Activated naive CD4-positive, alpha-beta T cell treated with anti-CD3 and anti-CD28 coated beads for 36 hours (primary cell): ENCODE measurements at regions not wholly inside any gene's neighbourhood (a gene's known extent, or its start where the extent isn't known, plus 50 kb on each side); places are given as distances from the start of the nearest gene placed in this dataset.

ENCODE experiments used
- CTCF ChIA-PET: fragments of 350-600 bp; sonication (Branson Sonifier 250); formaldehyde crosslinking; loops from one replicate; lab custom pipeline; 2021; ENCODE audit warnings: antibody characterized with exemption; lab: Charles Lee
- DNase-seq: peaks from one replicate; pipeline ENCODE4 v3.0.0-alpha.2; 2020
- H3K27ac Mint-ChIP-seq: one replicate; pipeline ENCODE4 v1.8.0; 2021; ENCODE audit warnings: mild to moderate bottlenecking, mixed read lengths
- H3K27me3 Mint-ChIP-seq: one replicate; pipeline ENCODE4 v1.8.0; 2021; ENCODE audit warnings: low read depth, mixed read lengths
- H3K36me3 Mint-ChIP-seq: one replicate; pipeline ENCODE4 v1.8.0; 2021; ENCODE audit warnings: low read depth, mixed read lengths
- H3K4me1 Mint-ChIP-seq: one replicate; pipeline ENCODE4 v1.8.0; 2021; ENCODE audit warnings: low read depth, mixed read lengths
- H3K4me3 Mint-ChIP-seq: one replicate; pipeline ENCODE4 v1.8.0; 2021; ENCODE audit warnings: mild to moderate bottlenecking, moderate library complexity, mixed read lengths
- H3K9me3 Mint-ChIP-seq: one replicate; pipeline ENCODE4 v1.8.0; 2021; ENCODE audit warnings: mixed read lengths
- intact Hi-C: fragments of 100-400 bp; cut with micrococcal nuclease; formaldehyde crosslinking; loops from one replicate; pipeline ENCODE4 v1.15.1; 2023

DNA sequence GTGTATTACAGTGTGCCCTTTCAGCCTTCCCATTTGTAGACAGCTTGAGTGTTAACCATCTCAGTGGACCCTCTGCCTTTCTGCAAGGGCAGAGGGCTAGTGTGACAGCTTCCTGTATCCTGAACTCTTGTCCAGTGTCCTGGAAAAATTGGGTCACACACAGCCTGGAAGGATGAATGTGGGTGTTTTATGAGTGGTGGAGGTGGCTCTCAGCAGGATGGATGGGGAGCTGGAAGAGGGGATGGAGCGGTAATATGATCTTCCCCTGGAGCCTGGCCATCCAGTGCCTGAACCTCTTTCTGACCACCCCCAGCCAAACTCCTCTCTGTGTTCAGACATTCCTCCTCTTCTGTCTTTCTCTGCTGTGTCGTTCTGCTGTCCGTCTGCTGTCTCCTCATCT is 113.0 kb downstream of the KIF4B start:
- no peak overlapping the region for H3K4me3 Mint-ChIP-seq
- intact Hi-C loops = no loop called here
- DNase-seq = no peak
- peaks cover 12% of the 10 kb centered on the region for H3K27me3 Mint-ChIP-seq
- no peaks in the 10 kb centered on the region for H3K4me1 Mint-ChIP-seq
- CTCF ChIA-PET = no interaction called here
- no peaks in the 10 kb centered on the region for H3K36me3 Mint-ChIP-seq
- H3K9me3 Mint-ChIP-seq = no peaks in the 10 kb centered on the region
- no peak overlapping the region for H3K27ac Mint-ChIP-seq

DNA sequence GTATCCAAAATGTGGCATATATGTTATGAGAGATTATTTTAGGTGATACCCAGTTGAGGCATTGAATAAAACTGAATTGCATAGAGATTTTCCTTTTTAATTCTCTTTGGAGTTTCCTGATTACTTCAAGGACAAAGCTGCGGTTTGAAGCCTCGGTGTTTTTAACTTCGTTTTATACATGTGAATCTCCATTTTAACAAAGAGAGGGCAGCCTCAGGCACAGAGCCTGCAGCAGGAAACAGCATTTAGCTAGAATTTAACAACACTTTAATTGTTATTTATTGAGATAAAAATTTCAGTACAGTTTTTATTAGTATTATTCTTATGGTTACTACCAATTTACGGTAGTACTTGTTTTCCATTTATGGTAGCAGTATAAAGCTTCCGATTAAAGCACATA is 114.0 kb downstream of the KIF4B start:
- Mint-ChIP-seq H3K4me1 (no peaks in the 10 kb centered on the region), H3K27me3 (peaks cover 12% of the 10 kb centered on the region), H3K9me3 (no peaks in the 10 kb centered on the region), H3K27ac (no peak overlapping the region), H3K36me3 (no peaks in the 10 kb centered on the region), H3K4me3 (no peak overlapping the region)
- intact Hi-C loops = no loop called here
- CTCF ChIA-PET = no interaction called here
- no peak for DNase-seq

DNA sequence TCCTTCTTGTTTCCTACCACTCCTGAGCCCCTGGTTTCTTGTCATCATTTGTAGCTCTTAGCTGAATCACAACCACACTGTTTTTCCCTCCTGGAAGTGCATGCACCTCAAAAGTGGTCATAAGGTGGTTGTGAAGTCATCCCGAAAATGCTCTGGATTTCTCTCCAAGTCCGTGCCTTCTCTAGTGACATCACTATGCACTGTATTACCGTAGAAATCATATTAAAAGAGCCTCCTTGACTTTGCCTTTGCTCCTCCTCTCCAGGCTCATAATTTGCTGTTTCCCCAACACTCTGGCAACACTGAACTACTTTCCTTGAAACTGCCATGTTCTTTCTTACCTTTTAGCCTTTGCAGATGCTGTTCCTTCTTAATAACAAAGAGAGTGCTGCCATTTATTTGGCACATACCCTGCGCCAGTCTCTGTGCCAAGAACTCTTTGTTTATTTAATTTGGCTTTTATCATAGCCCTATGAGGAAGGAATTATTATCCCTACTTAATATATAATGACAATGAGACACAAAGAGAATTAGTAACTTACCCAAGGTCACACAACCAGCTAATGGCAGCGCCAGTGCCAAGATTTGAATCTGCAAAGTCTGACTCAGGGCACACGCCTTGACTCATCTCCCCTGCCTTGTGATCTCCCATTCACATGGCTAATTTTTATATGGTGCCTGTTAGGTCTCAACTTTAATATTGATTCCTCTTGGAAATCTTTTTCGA is 115.4 kb downstream of the KIF4B start:
- H3K9me3 Mint-ChIP-seq = no peaks in the 10 kb centered on the region
- intact Hi-C loops = no loop called here
- CTCF ChIA-PET = no interaction called here
- H3K27me3 Mint-ChIP-seq = peaks cover 12% of the 10 kb centered on the region
- DNase-seq = no peak
- H3K27ac Mint-ChIP-seq = no peak overlapping the region
- no peaks in the 10 kb centered on the region for H3K36me3 Mint-ChIP-seq
- no peak overlapping the region for H3K4me3 Mint-ChIP-seq
- H3K4me1 Mint-ChIP-seq = no peaks in the 10 kb centered on the region

DNA sequence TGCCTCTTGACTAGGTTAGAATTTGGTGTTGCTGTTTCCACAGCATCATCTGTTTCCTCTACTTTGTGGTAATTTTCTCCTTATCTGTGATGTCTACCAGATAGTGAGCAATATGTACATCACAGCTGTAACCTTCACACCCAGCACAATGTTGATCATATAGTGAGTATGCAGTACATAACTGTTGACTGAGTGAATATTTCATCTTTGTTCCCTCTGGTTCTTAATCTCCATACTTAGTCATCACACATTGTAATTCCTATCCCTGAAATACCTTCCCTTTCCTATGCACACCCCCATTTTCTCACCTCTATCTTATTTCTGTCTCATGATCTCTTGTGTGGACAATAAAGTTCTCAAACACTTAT is 115.9 kb downstream of the KIF4B start:
- Mint-ChIP-seq H3K4me1 (no peaks in the 10 kb centered on the region), H3K4me3 (no peak overlapping the region), H3K27me3 (peaks cover 12% of the 10 kb centered on the region), H3K27ac (no peak overlapping the region), H3K9me3 (no peaks in the 10 kb centered on the region), H3K36me3 (no peaks in the 10 kb centered on the region)
- CTCF ChIA-PET = no interaction called here
- no peak for DNase-seq
- intact Hi-C loops = no loop called here

DNA sequence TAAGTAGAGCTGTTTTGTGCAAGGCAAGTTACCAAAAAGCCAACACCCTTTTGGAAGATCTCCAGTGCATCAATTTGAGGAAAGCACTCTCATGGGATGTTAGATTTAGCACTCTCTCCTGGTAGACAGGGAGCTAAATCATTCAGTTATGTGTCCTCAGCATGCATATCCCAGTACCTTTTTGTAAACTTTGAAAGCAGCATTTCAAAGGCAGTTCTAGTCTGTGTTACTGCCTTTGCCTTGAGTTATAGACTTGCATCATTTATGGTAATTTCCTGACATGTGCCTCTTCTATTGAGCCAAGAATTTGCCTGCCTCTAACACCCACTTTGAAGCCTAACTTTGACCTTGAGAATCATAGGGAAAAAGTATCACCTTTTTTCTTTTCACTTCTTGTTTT is 120.6 kb downstream of the KIF4B start:
- Mint-ChIP-seq H3K27me3 (peaks cover 13% of the 10 kb centered on the region), H3K4me1 (no peaks in the 10 kb centered on the region), H3K4me3 (no peak overlapping the region), H3K27ac (no peak overlapping the region), H3K36me3 (no peaks in the 10 kb centered on the region), H3K9me3 (no peaks in the 10 kb centered on the region)
- no peak for DNase-seq
- CTCF ChIA-PET = no interaction called here
- intact Hi-C loops = no loop called here

DNA sequence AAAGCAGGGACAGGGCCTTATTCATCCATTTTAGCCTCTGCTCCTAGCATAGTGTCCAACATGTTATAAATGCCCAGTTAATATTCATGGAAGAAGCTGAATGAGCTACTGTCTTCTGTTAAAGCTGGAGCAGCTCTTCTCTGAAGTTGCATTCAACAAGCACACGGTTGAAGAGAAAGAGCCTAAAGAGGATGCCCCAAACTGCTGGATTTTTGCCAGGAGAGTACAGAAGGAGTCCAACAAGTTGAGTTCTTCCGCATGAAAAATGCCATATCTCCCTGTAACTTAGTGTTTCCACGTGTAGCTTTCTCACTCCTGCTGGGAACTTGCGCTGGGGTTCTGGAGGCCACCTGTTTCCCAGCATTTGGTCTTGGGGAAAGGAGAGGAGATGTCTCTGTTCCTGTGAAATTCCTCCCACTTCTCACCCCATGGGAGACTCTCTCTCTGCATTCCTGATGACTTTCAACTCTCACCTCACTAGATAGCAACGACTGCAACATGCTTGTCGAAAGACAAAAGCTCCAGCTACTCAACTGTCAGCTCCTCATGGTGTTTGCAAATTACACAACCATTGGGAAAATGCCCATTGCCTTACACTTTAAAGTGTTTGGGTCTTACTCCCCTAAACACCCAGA is 122.8 kb downstream of the KIF4B start:
- intact Hi-C loops = no loop called here
- Mint-ChIP-seq H3K27me3 (peaks cover 18% of the 10 kb centered on the region), H3K27ac (no peak overlapping the region), H3K4me1 (peaks cover 2% of the 10 kb centered on the region), H3K4me3 (no peak overlapping the region), H3K36me3 (no peaks in the 10 kb centered on the region), H3K9me3 (no peaks in the 10 kb centered on the region)
- DNase-seq = no peak
- CTCF ChIA-PET = no interaction called here

DNA sequence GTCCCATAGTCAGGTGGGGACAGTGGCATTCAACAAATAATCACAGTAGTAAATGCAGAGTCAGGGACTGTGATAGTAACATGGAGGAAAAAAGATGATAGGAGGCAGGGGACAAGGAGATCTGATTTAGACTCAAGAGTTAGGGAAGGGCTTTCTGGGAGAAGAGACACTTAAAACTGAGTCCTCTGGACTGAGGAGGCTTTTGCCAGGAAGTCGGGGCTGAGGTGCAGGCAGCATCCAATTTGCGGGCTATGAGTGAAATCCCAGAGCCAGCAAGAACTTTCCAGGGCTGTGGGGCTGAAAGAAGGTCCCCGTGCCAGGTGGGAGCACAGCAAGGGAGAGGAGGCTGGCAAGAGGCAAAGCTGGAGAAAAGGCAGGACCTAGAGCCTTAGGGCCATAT is 124.1 kb downstream of the KIF4B start:
- Mint-ChIP-seq H3K27me3 (peaks cover 18% of the 10 kb centered on the region), H3K4me1 (peaks cover 2% of the 10 kb centered on the region), H3K4me3 (no peak overlapping the region), H3K27ac (no peak overlapping the region), H3K36me3 (no peaks in the 10 kb centered on the region), H3K9me3 (no peaks in the 10 kb centered on the region)
- intact Hi-C loops = loop anchor here (2.0 kb wide), 2 partner anchors 123 to 1995 kb away; no protein-coding TSS in a partner anchor
- no peak for DNase-seq
- CTCF ChIA-PET = no interaction called here

DNA sequence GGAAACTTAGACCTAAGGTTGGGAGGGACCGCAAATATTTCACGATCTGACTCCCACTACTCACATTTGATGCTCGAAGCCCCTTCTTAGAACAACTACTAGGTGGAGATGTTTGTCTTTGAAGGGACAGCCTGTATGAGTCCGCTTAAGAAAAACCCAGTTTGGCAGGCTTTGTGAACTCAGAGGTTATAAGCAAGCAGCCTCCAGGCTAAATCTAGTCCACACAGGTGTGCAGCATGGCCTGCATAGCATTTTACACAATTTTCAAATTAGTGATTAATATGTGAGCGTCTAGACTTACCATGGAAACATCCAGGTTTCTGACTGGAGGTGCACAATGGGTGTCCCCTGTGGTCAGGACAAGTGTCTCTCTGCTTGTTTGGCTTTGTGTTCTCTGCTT is 127.1 kb downstream of the KIF4B start:
- H3K27ac Mint-ChIP-seq = no peak overlapping the region
- intact Hi-C loops = no loop called here
- H3K4me1 Mint-ChIP-seq = peaks cover 2% of the 10 kb centered on the region
- CTCF ChIA-PET = interaction anchor here (1.2 kb wide), 1 partner anchor 13 kb away, joined by 4 read pairs; no protein-coding TSS in a partner anchor
- H3K36me3 Mint-ChIP-seq = no peaks in the 10 kb centered on the region
- no peaks in the 10 kb centered on the region for H3K9me3 Mint-ChIP-seq
- no peak for DNase-seq
- peaks cover 20% of the 10 kb centered on the region for H3K27me3 Mint-ChIP-seq
- H3K4me3 Mint-ChIP-seq = no peak overlapping the region

DNA sequence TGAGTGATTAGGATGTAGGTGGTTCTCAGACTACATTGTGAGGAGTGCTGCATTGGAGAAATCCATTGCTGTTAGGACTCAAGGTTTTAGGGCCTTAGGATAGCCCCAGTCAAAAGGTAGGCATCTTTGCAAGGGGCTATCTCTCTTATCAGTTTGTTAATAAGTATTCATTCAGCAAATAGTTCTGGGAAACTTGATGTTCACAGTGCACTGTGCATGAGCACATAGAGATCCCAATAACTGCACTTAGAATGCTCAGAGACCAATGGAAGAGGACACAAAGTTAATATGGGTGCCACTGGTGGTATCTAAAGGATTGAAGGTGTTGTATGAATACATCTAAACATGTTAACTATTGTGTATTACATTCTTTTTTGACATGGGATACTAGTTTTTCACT is 131.4 kb downstream of the KIF4B start:
- H3K4me1 Mint-ChIP-seq = no peaks in the 10 kb centered on the region
- no peaks in the 10 kb centered on the region for H3K9me3 Mint-ChIP-seq
- H3K36me3 Mint-ChIP-seq = no peaks in the 10 kb centered on the region
- intact Hi-C loops = no loop called here
- no peak overlapping the region for H3K27ac Mint-ChIP-seq
- DNase-seq = no peak
- CTCF ChIA-PET = no interaction called here
- no peak overlapping the region for H3K4me3 Mint-ChIP-seq
- H3K27me3 Mint-ChIP-seq = peaks cover 4% of the 10 kb centered on the region

DNA sequence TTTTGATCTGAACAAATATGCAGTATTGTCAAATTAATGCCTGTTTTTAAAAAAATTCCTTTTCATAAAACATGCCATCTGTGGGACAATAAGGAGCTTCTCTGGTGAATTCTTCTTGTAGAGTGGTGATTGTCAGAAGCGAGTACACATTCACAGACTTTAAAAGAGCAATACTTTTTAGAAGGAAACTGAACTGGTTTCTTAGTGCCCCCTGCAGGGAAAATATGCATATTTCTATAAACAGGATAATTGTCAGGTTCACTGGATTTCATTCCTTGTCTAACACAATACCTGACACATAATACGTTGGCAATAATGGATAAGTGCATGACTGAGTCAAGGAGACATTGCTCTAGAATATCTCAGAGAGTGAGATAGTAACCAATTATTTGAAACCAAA is 133.7 kb downstream of the KIF4B start:
- H3K4me3 Mint-ChIP-seq = no peak overlapping the region
- no peak overlapping the region for H3K27ac Mint-ChIP-seq
- intact Hi-C loops = loop anchor here (1.0 to 2.0 kb wide), 3 partner anchors 175 to 496 kb away; no protein-coding TSS in a partner anchor

DNA sequence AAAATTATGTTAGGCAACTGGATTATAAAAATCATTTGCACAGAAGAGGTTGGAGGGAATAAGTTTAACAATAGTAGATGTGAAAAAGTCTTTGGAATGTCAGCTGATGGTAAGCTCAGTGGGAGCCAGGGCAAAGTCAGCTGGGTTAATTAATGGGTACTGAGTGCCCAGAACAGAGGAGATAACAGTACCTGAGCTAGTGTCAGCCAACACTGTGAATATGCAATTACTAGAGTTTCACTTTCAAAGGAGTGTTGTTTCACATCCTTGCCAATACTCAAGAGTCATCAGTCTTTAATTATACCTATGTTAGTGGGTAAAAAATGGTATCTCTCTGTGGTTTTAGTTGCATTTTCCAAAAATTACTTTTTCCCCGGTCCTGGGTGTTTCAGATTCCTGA is 135.1 kb downstream of the KIF4B start:
- Mint-ChIP-seq H3K27me3 (peaks cover 4% of the 10 kb centered on the region), H3K4me1 (peaks cover 2% of the 10 kb centered on the region), H3K36me3 (no peaks in the 10 kb centered on the region), H3K4me3 (no peak overlapping the region), H3K9me3 (no peaks in the 10 kb centered on the region), H3K27ac (no peak overlapping the region)
- intact Hi-C loops = no loop called here
- DNase-seq = no peak
- CTCF ChIA-PET = interaction anchor here (0.8 kb wide), 1 partner anchor 212 kb away, joined by 3 read pairs; no protein-coding TSS in a partner anchor

More for the DNA sequence above, 133.7 kb downstream of the KIF4B start:
- Mint-ChIP-seq H3K36me3 (no peaks in the 10 kb centered on the region), H3K4me1 (peaks cover 2% of the 10 kb centered on the region), H3K27me3 (peaks cover 4% of the 10 kb centered on the region), H3K9me3 (no peaks in the 10 kb centered on the region)
- DNase-seq = no peak
- CTCF ChIA-PET = interaction anchor here (1.1 to 1.6 kb wide), 3 partner anchors 7 to 174 kb away, joined by 3 to 5 read pairs (median 4); no protein-coding TSS in a partner anchor

DNA sequence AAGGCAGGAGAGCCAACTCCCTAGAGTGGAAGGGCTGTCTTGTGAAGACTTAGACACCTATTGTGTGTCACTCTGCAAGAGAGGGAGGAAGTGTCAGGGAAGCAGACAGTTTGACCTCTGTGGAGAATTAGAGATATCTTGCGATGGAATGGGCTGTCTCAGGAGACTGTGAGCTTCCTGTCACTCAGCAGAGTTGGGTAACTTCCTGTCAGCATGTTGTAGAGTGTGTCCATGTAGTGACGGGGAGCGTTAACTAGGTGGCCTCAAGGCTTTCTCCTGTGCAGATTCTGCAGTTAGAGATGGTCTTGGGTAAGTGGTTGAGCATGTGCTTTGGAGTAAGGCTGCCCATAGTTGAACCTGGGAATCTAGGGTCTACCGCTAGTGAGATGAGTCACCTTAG is 136.5 kb downstream of the KIF4B start:
- Mint-ChIP-seq H3K27me3 (peaks cover 6% of the 10 kb centered on the region), H3K27ac (no peak overlapping the region), H3K4me3 (no peak overlapping the region), H3K9me3 (no peaks in the 10 kb centered on the region), H3K36me3 (no peaks in the 10 kb centered on the region), H3K4me1 (peaks cover 2% of the 10 kb centered on the region)
- intact Hi-C loops = no loop called here
- peak; percentile 7 for DNase-seq
- CTCF ChIA-PET = no interaction called here

DNA sequence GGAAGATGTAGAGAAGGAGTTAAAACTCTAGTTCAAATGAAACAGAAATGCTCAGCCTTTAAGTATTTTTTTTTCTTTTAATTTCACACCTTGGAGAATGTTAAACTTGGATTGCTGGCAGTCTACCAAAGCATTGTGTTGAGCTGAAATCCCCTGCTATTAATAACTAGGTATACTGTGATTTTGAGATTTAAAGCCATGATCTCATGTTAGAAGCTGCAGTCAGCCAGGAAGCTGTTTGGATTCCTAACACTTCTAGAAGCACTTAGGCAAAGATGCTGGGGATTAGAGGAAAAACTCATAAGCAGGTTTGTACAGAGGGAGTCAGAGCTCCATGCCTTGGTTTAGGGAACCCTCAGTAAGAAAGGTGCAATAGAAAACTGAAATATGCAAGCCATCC is 141.4 kb downstream of the KIF4B start:
- CTCF ChIA-PET = interaction anchor here (0.6 to 1.5 kb wide), 2 partner anchors 10 to 16 kb away, joined by 3 to 6 read pairs; no protein-coding TSS in a partner anchor
- H3K9me3 Mint-ChIP-seq = no peaks in the 10 kb centered on the region

More for the DNA sequence above, 141.4 kb downstream of the KIF4B start:
- DNase-seq = no peak
- peaks cover 2% of the 10 kb centered on the region for H3K27me3 Mint-ChIP-seq
- H3K36me3 Mint-ChIP-seq = no peaks in the 10 kb centered on the region
- no peak overlapping the region for H3K4me3 Mint-ChIP-seq
- H3K4me1 Mint-ChIP-seq = peaks cover 2% of the 10 kb centered on the region
- intact Hi-C loops = no loop called here
- no peak overlapping the region for H3K27ac Mint-ChIP-seq
